Stimulated activated CD4-positive, alpha-beta T cell treated with anti-CD3 and anti-CD28 coated beads, Interleukin-1b, Interleukin-23, amount 100 ng/mL, for 1 hour (primary cell): ENCODE measurements at regions not wholly inside any gene's neighbourhood (a gene's known extent, or its start where the extent isn't known, plus 50 kb on each side); places are given as distances from the start of the nearest gene placed in this dataset.
"Not testable (repeated sequence)": the region's sequence is repeated elsewhere in the genome, so short reads cannot be mapped to it uniquely, and the experiment has no call there.

Experiments
- DNase-seq, 2 donors: peaks; one replicate each; pipeline ENCODE4 v3.0.0-alpha.2; 2020; ENCODE audit warnings: low read depth in 2 of 2

- DNase-seq = no peak
Observed at GRCh38 chr7:142440906-142441411, 183.1 kb upstream of the PRSS58 start.

- DNase-seq = no peak
Observed at GRCh38 chr7:142440219-142440905, 182.5 kb upstream of the PRSS58 start.

- DNase-seq = no peak
Observed at GRCh38 chr7:142439739-142440138, 181.9 kb upstream of the PRSS58 start.

GRCh38 chr7:142438923-142439515, 181.2 kb upstream of the PRSS58 start:
- no peak for DNase-seq

- DNase-seq = no peak
Observed at GRCh38 chr7:142438235-142438922, 180.5 kb upstream of the PRSS58 start.

- no peak for DNase-seq
Observed at GRCh38 chr7:142437741-142438140, 179.9 kb upstream of the PRSS58 start.

GRCh38 chr7:142436601-142437000, 178.7 kb upstream of the PRSS58 start:
- DNase-seq = no peak

GRCh38 chr7:142435606-142436005, 177.7 kb upstream of the PRSS58 start:
- DNase-seq = not testable (repeated sequence)

GRCh38 chr7:142434666-142435167, 176.9 kb upstream of the PRSS58 start:
- no peak for DNase-seq

- DNase-seq = not testable (repeated sequence)
Observed at GRCh38 chr7:142434133-142434532, 176.3 kb upstream of the PRSS58 start.

- no peak for DNase-seq
Observed at GRCh38 chr7:142432377-142432776, 174.5 kb upstream of the PRSS58 start.

- DNase-seq = no peak
Observed at GRCh38 chr7:142431491-142431890, 173.6 kb upstream of the PRSS58 start.

- no peak for DNase-seq
Observed at GRCh38 chr7:142428094-142428493, 170.2 kb upstream of the PRSS58 start.

- DNase-seq = no peak
Observed at GRCh38 chr7:142425281-142425680, 167.4 kb upstream of the PRSS58 start.

- DNase-seq = no peak
Observed at GRCh38 chr7:142422621-142423020, 164.8 kb upstream of the PRSS58 start.

- DNase-seq = no peak
Observed at GRCh38 chr7:142420554-142421362, 162.9 kb upstream of the PRSS58 start.

GRCh38 chr7:142418326-142418725, 160.5 kb upstream of the PRSS58 start:
- no peak for DNase-seq

- no peak for DNase-seq
Observed at GRCh38 chr7:142414915-142415314, 157.1 kb upstream of the PRSS58 start.

GRCh38 chr7:142414135-142414534, 156.3 kb upstream of the PRSS58 start:
- DNase-seq = no peak

GRCh38 chr7:142413280-142414000, 155.6 kb upstream of the PRSS58 start:
- DNase-seq = no peak

- peak in 1 of 2 donors; percentile 6 for DNase-seq
Observed at GRCh38 chr7:142412551-142413193, 154.8 kb upstream of the PRSS58 start.
